ENCODE measurements at regions not wholly inside any gene's neighbourhood (a gene's known extent, or its start where the extent isn't known, plus 50 kb on each side); places are given as distances from the start of the nearest gene placed in this dataset.
A peak's percentile ranks its signal among the peaks of the same experiment; 100 is the strongest.

GRCh38 chr2:217652761-217653639, 349.8 kb downstream of the TNS1 start:
- Histone ChIP-seq H3K36me3 (ENCODE audit: control insufficient read depth in 3 of 3, insufficient read depth in 3 of 3, low read length in 3 of 3) (no peaks in the 10 kb centered on the region), H3K9me3 (ENCODE audit: control insufficient read depth in 3 of 3, low read length in 3 of 3) (no peaks in the 10 kb centered on the region), H3K9ac (ENCODE audit: low read depth in 1 of 3, low read length in 3 of 3) (no peak overlapping the region), H3K27ac (ENCODE audit: low read depth, low read length) (no peak overlapping the region), H3K4me3 (ENCODE audit: low read length in 3 of 3) (no peak overlapping the region), H3K4me1 (ENCODE audit: control insufficient read depth in 3 of 3, insufficient read depth in 3 of 3, low read length in 3 of 3) (peaks cover 8 to 22% (median 13%) of the 10 kb centered on the region in 3 donors), H3K27me3 (ENCODE audit: control insufficient read depth in 3 of 3, insufficient read depth in 3 of 3, low read length in 3 of 3) (no peaks in the 10 kb centered on the region)

GRCh38 chr2:217650716-217651360, 352.0 kb downstream of the TNS1 start:
- H3K27me3 ChIP-seq (ENCODE audit: control insufficient read depth in 3 of 3, insufficient read depth in 3 of 3, low read length in 3 of 3) = no peaks in the 10 kb centered on the region
- no peak overlapping the region for H3K9ac ChIP-seq (ENCODE audit: low read depth in 1 of 3, low read length in 3 of 3)
- peaks cover 6 to 21% (median 12%) of the 10 kb centered on the region in 3 donors for H3K4me1 ChIP-seq (ENCODE audit: control insufficient read depth in 3 of 3, insufficient read depth in 3 of 3, low read length in 3 of 3)
- H3K36me3 ChIP-seq (ENCODE audit: control insufficient read depth in 3 of 3, insufficient read depth in 3 of 3, low read length in 3 of 3) = no peaks in the 10 kb centered on the region
- H3K4me3 ChIP-seq (ENCODE audit: low read length in 3 of 3) = no peak overlapping the region
- H3K27ac ChIP-seq (ENCODE audit: low read depth, low read length) = no peak overlapping the region
- H3K9me3 ChIP-seq (ENCODE audit: control insufficient read depth in 3 of 3, low read length in 3 of 3) = no peaks in the 10 kb centered on the region

- Histone ChIP-seq H3K4me1 (ENCODE audit: control insufficient read depth in 3 of 3, insufficient read depth in 3 of 3, low read length in 3 of 3) (peaks cover under 1 to 15% (median 8%) of the 10 kb centered on the region in 3 donors), H3K27ac (ENCODE audit: low read depth, low read length) (no peak overlapping the region), H3K9me3 (ENCODE audit: control insufficient read depth in 3 of 3, low read length in 3 of 3) (no peaks in the 10 kb centered on the region), H3K27me3 (ENCODE audit: control insufficient read depth in 3 of 3, insufficient read depth in 3 of 3, low read length in 3 of 3) (no peaks in the 10 kb centered on the region), H3K36me3 (ENCODE audit: control insufficient read depth in 3 of 3, insufficient read depth in 3 of 3, low read length in 3 of 3) (no peaks in the 10 kb centered on the region), H3K9ac (ENCODE audit: low read depth in 1 of 3, low read length in 3 of 3) (peak overlapping the region in 1 of 3 donors; percentile 16), H3K4me3 (ENCODE audit: low read length in 3 of 3) (no peak overlapping the region)
These were observed 352.6 kb downstream of the TNS1 start for GRCh38 chr2:217650229-217650628.

GRCh38 chr2:217647925-217648324, 354.9 kb downstream of the TNS1 start:
- peaks cover 2 to 10% (median 10%) of the 10 kb centered on the region in 3 donors for H3K4me1 ChIP-seq (ENCODE audit: control insufficient read depth in 3 of 3, insufficient read depth in 3 of 3, low read length in 3 of 3)
- H3K9me3 ChIP-seq (ENCODE audit: control insufficient read depth in 3 of 3, low read length in 3 of 3) = no peaks in the 10 kb centered on the region
- no peak overlapping the region for H3K27ac ChIP-seq (ENCODE audit: low read depth, low read length)
- no peak overlapping the region for H3K9ac ChIP-seq (ENCODE audit: low read depth in 1 of 3, low read length in 3 of 3)
- H3K27me3 ChIP-seq (ENCODE audit: control insufficient read depth in 3 of 3, insufficient read depth in 3 of 3, low read length in 3 of 3) = no peaks in the 10 kb centered on the region
- H3K36me3 ChIP-seq (ENCODE audit: control insufficient read depth in 3 of 3, insufficient read depth in 3 of 3, low read length in 3 of 3) = no peaks in the 10 kb centered on the region
- no peak overlapping the region for H3K4me3 ChIP-seq (ENCODE audit: low read length in 3 of 3)

- Histone ChIP-seq H3K27me3 (ENCODE audit: control insufficient read depth in 3 of 3, insufficient read depth in 3 of 3, low read length in 3 of 3) (no peaks in the 10 kb centered on the region), H3K4me1 (ENCODE audit: control insufficient read depth in 3 of 3, insufficient read depth in 3 of 3, low read length in 3 of 3) (peaks cover 6 to 10% (median 9%) of the 10 kb centered on the region in 3 donors), H3K27ac (ENCODE audit: low read depth, low read length) (no peak overlapping the region), H3K9ac (ENCODE audit: low read depth in 1 of 3, low read length in 3 of 3) (no peak overlapping the region), H3K9me3 (ENCODE audit: control insufficient read depth in 3 of 3, low read length in 3 of 3) (no peaks in the 10 kb centered on the region), H3K4me3 (ENCODE audit: low read length in 3 of 3) (no peak overlapping the region), H3K36me3 (ENCODE audit: control insufficient read depth in 3 of 3, insufficient read depth in 3 of 3, low read length in 3 of 3) (no peaks in the 10 kb centered on the region)
These were observed 355.6 kb downstream of the TNS1 start for GRCh38 chr2:217647226-217647625.

- Histone ChIP-seq H3K4me3 (ENCODE audit: low read length in 3 of 3) (no peak overlapping the region), H3K27me3 (ENCODE audit: control insufficient read depth in 3 of 3, insufficient read depth in 3 of 3, low read length in 3 of 3) (no peaks in the 10 kb centered on the region), H3K4me1 (ENCODE audit: control insufficient read depth in 3 of 3, insufficient read depth in 3 of 3, low read length in 3 of 3) (peaks cover 6 to 14% (median 9%) of the 10 kb centered on the region in 3 donors), H3K27ac (ENCODE audit: low read depth, low read length) (no peak overlapping the region), H3K36me3 (ENCODE audit: control insufficient read depth in 3 of 3, insufficient read depth in 3 of 3, low read length in 3 of 3) (no peaks in the 10 kb centered on the region), H3K9ac (ENCODE audit: low read depth in 1 of 3, low read length in 3 of 3) (no peak overlapping the region), H3K9me3 (ENCODE audit: control insufficient read depth in 3 of 3, low read length in 3 of 3) (no peaks in the 10 kb centered on the region)
These were observed 356.9 kb downstream of the TNS1 start for GRCh38 chr2:217645896-217646295.

- Histone ChIP-seq H3K27me3 (ENCODE audit: control insufficient read depth in 3 of 3, insufficient read depth in 3 of 3, low read length in 3 of 3) (no peaks in the 10 kb centered on the region), H3K27ac (ENCODE audit: low read depth, low read length) (no peak overlapping the region), H3K4me3 (ENCODE audit: low read length in 3 of 3) (no peak overlapping the region), H3K36me3 (ENCODE audit: control insufficient read depth in 3 of 3, insufficient read depth in 3 of 3, low read length in 3 of 3) (no peaks in the 10 kb centered on the region), H3K4me1 (ENCODE audit: control insufficient read depth in 3 of 3, insufficient read depth in 3 of 3, low read length in 3 of 3) (peaks cover 0 to 11% (median 6%) of the 10 kb centered on the region in 3 donors), H3K9me3 (ENCODE audit: control insufficient read depth in 3 of 3, low read length in 3 of 3) (no peaks in the 10 kb centered on the region), H3K9ac (ENCODE audit: low read depth in 1 of 3, low read length in 3 of 3) (no peak overlapping the region)
These were observed 358.9 kb downstream of the TNS1 start for GRCh38 chr2:217643789-217644301.

GRCh38 chr2:217642944-217643343, 359.9 kb downstream of the TNS1 start:
- H3K4me1 ChIP-seq (ENCODE audit: control insufficient read depth in 3 of 3, insufficient read depth in 3 of 3, low read length in 3 of 3) = peaks cover 0 to 11% (median 6%) of the 10 kb centered on the region in 3 donors
- no peaks in the 10 kb centered on the region for H3K36me3 ChIP-seq (ENCODE audit: control insufficient read depth in 3 of 3, insufficient read depth in 3 of 3, low read length in 3 of 3)
- H3K27me3 ChIP-seq (ENCODE audit: control insufficient read depth in 3 of 3, insufficient read depth in 3 of 3, low read length in 3 of 3) = no peaks in the 10 kb centered on the region
- no peak overlapping the region for H3K9ac ChIP-seq (ENCODE audit: low read depth in 1 of 3, low read length in 3 of 3)
- H3K4me3 ChIP-seq (ENCODE audit: low read length in 3 of 3) = no peak overlapping the region
- no peaks in the 10 kb centered on the region for H3K9me3 ChIP-seq (ENCODE audit: control insufficient read depth in 3 of 3, low read length in 3 of 3)
- H3K27ac ChIP-seq (ENCODE audit: low read depth, low read length) = no peak overlapping the region

- peaks cover 8 to 19% (median 12%) of the 10 kb centered on the region in 3 donors for H3K4me1 ChIP-seq (ENCODE audit: control insufficient read depth in 3 of 3, insufficient read depth in 3 of 3, low read length in 3 of 3)
- H3K36me3 ChIP-seq (ENCODE audit: control insufficient read depth in 3 of 3, insufficient read depth in 3 of 3, low read length in 3 of 3) = no peaks in the 10 kb centered on the region
- no peaks in the 10 kb centered on the region for H3K9me3 ChIP-seq (ENCODE audit: control insufficient read depth in 3 of 3, low read length in 3 of 3)
- no peak overlapping the region for H3K27ac ChIP-seq (ENCODE audit: low read depth, low read length)
- H3K27me3 ChIP-seq (ENCODE audit: control insufficient read depth in 3 of 3, insufficient read depth in 3 of 3, low read length in 3 of 3) = no peaks in the 10 kb centered on the region
- no peak overlapping the region for H3K9ac ChIP-seq (ENCODE audit: low read depth in 1 of 3, low read length in 3 of 3)
- H3K4me3 ChIP-seq (ENCODE audit: low read length in 3 of 3) = no peak overlapping the region
These were observed 360.8 kb downstream of the TNS1 start for GRCh38 chr2:217641960-217642359.

GRCh38 chr2:217639481-217639880, 363.3 kb downstream of the TNS1 start:
- Histone ChIP-seq H3K36me3 (ENCODE audit: control insufficient read depth in 3 of 3, insufficient read depth in 3 of 3, low read length in 3 of 3) (no peaks in the 10 kb centered on the region), H3K27ac (ENCODE audit: low read depth, low read length) (no peak overlapping the region), H3K9ac (ENCODE audit: low read depth in 1 of 3, low read length in 3 of 3) (no peak overlapping the region), H3K4me3 (ENCODE audit: low read length in 3 of 3) (no peak overlapping the region), H3K9me3 (ENCODE audit: control insufficient read depth in 3 of 3, low read length in 3 of 3) (no peaks in the 10 kb centered on the region), H3K27me3 (ENCODE audit: control insufficient read depth in 3 of 3, insufficient read depth in 3 of 3, low read length in 3 of 3) (no peaks in the 10 kb centered on the region), H3K4me1 (ENCODE audit: control insufficient read depth in 3 of 3, insufficient read depth in 3 of 3, low read length in 3 of 3) (peaks cover 9 to 21% (median 12%) of the 10 kb centered on the region in 3 donors)
